Body of pancreas (tissue), 4 donors: ENCODE measurements at regions not wholly inside any gene's neighbourhood (a gene's known extent, or its start where the extent isn't known, plus 50 kb on each side); places are given as distances from the start of the nearest gene placed in this dataset.

Experiments
- ATAC-seq: fragments of 150-250 bp; one replicate; pipeline ENCODE4 v1.9.1; 2016
- DNase-seq, 4 donors: peaks; one replicate each; pipeline ENCODE4 v3.0.0-alpha.2; 2019
- H3K27ac ChIP-seq, 4 donors: fragments of 200-600 bp; sonication (generic); 1 replicate in 3 of 4; 2 replicates in 1 of 4; pipeline versions ENCODE4 v1.5.1 to v1.6.1; 2016 to 2019; ENCODE audit warnings: mild to moderate bottlenecking in 1 of 4, mixed read lengths in 1 of 4, moderate library complexity in 1 of 4
- H3K27me3 ChIP-seq, 2 donors: fragments of 200-600 bp; sonication (generic); one replicate each; pipeline ENCODE4 v1.6.0; 2016; ENCODE audit warnings: mild to moderate bottlenecking in 1 of 2
- H3K36me3 ChIP-seq, 2 donors: fragments of 200-600 bp; sonication (generic); replicated peaks in 1 of 2; 2 replicates each; pipeline ENCODE4 v1.5.1; 2016; ENCODE audit warnings: low read depth in 2 of 2; ENCODE audit not compliant: insufficient read depth in 1 of 2
- H3K4me1 ChIP-seq: fragments of 200-600 bp; sonication (generic); one replicate; pipeline ENCODE4 v1.6.0; 2016
- H3K4me3 ChIP-seq, 2 donors: fragments of 200-600 bp; sonication (generic); 1 replicate in 1 of 2; 2 replicates in 1 of 2; pipeline ENCODE4 v1.5.1; 2016 to 2019
- H3K9me3 ChIP-seq, 3 donors: fragments of 200-600 bp; sonication (generic); 1 replicate in 2 of 3; 2 replicates in 1 of 3; pipeline ENCODE4 v1.5.1; 2016
- CTCF ChIP-seq, 7 experiments: fragments of 450-650 bp in 4 of 7; fragments of 200-600 bp in 3 of 7; sonication (generic) in 3 of 7; IDR thresholded peaks; one replicate each; pipeline ENCODE4 v1.5.1; 2016 to 2019; ENCODE audit warnings: antibody characterized with exemption in 7 of 7
- POLR2A ChIP-seq, 3 donors: fragments of 450-650 bp; IDR thresholded peaks; one replicate each; pipeline ENCODE4 v1.6.1; 2016; ENCODE audit warnings: antibody characterized with exemption in 3 of 3, mild to moderate bottlenecking in 2 of 3
- WGBS, 2 donors: methylation state at CpG; one replicate each; pipeline ENCODE4 v1.1.5; 2017; 5-methylcytosine and 5-hydroxymethylcytosine counted together
- intact Hi-C: fragments of 100-400 bp; cut with DNase I; formaldehyde crosslinking; loops from one replicate; pipeline ENCODE4 v1.15.1; 2023

DNA sequence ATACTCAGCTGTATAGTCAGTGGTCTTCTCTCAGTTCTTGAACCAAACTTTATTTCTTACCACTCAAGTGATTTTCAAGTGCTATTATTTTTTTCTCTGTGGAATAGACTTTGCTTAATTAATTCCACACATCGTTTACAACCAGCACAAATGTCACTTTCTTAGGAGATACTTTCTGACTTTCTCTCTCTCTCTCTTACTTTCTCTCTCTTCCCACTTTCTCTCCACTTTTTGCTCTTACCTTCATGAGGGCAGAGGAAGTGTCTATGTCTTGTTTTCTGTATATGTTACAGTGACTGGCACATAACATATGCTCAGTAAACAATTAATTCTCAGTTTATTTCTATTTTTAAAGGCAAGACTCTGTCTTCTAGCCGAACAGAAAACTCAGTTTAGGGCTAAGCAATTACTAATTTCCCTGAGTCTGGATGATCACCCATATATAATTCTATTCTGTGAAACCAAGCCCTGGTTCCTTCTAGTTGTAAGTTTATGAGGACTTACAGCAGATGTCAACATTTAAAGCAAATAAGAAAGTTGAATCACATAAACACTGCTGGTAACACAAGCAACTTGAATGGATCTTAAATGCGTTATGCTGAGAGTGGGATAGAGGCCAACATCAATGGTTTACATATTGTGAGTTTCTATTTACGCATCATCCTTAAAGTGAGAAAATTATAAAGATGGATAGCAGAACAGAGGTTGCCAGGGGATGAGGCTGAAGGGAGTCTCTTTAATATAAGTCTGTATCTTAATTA, 791.4 kb downstream of the MTRR start:
- Histone ChIP-seq H3K9me3 (no peaks in the 10 kb centered on the region), H3K4me1 (no peaks in the 10 kb centered on the region), H3K27me3 (no peaks in the 10 kb centered on the region), H3K27ac (no peak overlapping the region), H3K4me3 (no peak overlapping the region), H3K36me3 (no peaks in the 10 kb centered on the region)
- intact Hi-C loops, result no loop called here
- ATAC-seq, result no peak
- 64 to 76% methylated on average over 4 of the region's 4 CpGs for WGBS, 2 donors
- DNase-seq, result no peak
- TF ChIP-seq CTCF (IDR thresholded peaks at IDR 0.05) (no peak), POLR2A (IDR thresholded peaks at IDR 0.05) (no peak)

- Histone ChIP-seq H3K4me3 (no peak overlapping the region), H3K27ac (no peak overlapping the region), H3K9me3 (no peaks in the 10 kb centered on the region), H3K4me1 (no peaks in the 10 kb centered on the region), H3K27me3 (no peaks in the 10 kb centered on the region), H3K36me3 (no peaks in the 10 kb centered on the region)
- WGBS, 2 donors, result 83 to 84% methylated on average over 6 of the region's 6 CpGs
- DNase-seq (no peak), ATAC-seq (no peak)
- no peak for TF ChIP-seq POLR2A (IDR thresholded peaks at IDR 0.05)
- TF ChIP-seq CTCF (IDR thresholded peaks at IDR 0.05), result no peak
- intact Hi-C loops, result no loop called here
Observed at GRCh38 chr5:8663374-8663773, 794.4 kb downstream of the MTRR start.

DNA sequence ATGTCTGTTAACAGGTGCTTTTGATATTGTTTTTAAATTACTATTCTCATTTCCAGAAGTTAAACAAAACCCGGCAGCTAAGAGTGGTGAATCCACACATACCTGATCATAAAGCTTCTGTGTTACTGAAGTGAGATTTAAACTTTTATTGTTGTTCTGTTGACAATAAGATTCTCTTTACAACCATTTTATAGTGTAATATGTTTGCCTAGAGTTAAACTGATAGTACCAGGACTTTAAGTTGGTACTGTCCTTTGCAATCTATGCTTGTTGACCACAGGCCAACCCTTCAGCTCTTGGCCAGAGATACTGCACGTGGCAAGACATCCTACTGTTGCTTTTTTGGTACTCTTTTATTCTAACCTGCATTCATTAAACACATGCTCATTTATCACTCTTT, 806.2 kb downstream of the MTRR start:
- Histone ChIP-seq H3K4me3 (no peak overlapping the region), H3K27ac (no peak overlapping the region), H3K4me1 (no peaks in the 10 kb centered on the region), H3K27me3 (no peaks in the 10 kb centered on the region), H3K36me3 (no peaks in the 10 kb centered on the region), H3K9me3 (no peaks in the 10 kb centered on the region)
- DNase-seq, result no peak
- 62 to 74% methylated on average over 2 of the region's 2 CpGs for WGBS, 2 donors
- no peak for TF ChIP-seq CTCF (IDR thresholded peaks at IDR 0.05)
- no peak for TF ChIP-seq POLR2A (IDR thresholded peaks at IDR 0.05)
- no peak for ATAC-seq
- intact Hi-C loops, result no loop called here

- intact Hi-C loops, result no loop called here
- Histone ChIP-seq H3K9me3 (no peaks in the 10 kb centered on the region), H3K27ac (no peak overlapping the region), H3K4me1 (no peaks in the 10 kb centered on the region), H3K36me3 (no peaks in the 10 kb centered on the region), H3K4me3 (no peak overlapping the region), H3K27me3 (no peaks in the 10 kb centered on the region)
- no peak for ATAC-seq
- DNase-seq, result no peak
- TF ChIP-seq CTCF (IDR thresholded peaks at IDR 0.05) (no peak), POLR2A (IDR thresholded peaks at IDR 0.05) (no peak)
- 56 to 58% methylated on average over 3 of the region's 3 CpGs for WGBS, 2 donors
Observed at GRCh38 chr5:8676695-8677094, 807.7 kb downstream of the MTRR start.

DNA sequence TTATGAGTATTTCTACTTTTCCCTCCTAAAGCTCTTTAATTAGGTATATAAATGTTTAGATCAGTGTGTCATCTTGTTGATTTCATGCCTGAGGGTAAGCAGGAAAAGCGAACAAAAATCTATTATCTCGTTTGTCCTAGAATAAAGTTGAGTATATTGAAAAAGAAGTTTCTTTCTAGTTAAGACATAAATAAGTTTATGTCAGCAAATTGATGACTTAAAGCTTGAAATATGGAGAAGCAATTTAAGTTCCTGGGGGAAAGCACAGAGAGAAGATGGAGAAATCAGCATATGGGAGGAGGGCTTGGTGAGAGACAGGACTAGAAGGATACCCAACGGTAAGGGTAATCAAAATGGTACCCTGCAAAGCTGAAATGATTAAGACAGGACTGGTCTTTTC, 813.4 kb downstream of the MTRR start:
- H3K9me3 ChIP-seq, result no peaks in the 10 kb centered on the region
- intact Hi-C loops, result no loop called here
- H3K4me3 ChIP-seq, result no peak overlapping the region
- H3K27me3 ChIP-seq, result no peaks in the 10 kb centered on the region
- DNase-seq (no peak), ATAC-seq (no peak)
- 79 to 89% methylated on average over 3 of the region's 3 CpGs for WGBS, 2 donors
- no peaks in the 10 kb centered on the region for H3K4me1 ChIP-seq
- no peak for TF ChIP-seq POLR2A (IDR thresholded peaks at IDR 0.05)
- TF ChIP-seq CTCF (IDR thresholded peaks at IDR 0.05), result no peak
- H3K27ac ChIP-seq, result no peak overlapping the region
- H3K36me3 ChIP-seq, result no peaks in the 10 kb centered on the region
